HG02884 (cell line): ENCODE measurements at regions not wholly inside any gene's neighbourhood (a gene's known extent, or its start where the extent isn't known, plus 50 kb on each side); places are given as distances from the start of the nearest gene placed in this dataset.

Source experiments
- ATAC-seq: cut with Tn5 transposase; IDR thresholded peaks from one replicate; pipeline ENCODE4 v1.9.1; 2021; ENCODE audit warnings: mild to moderate bottlenecking, moderate library complexity; ENCODE audit not compliant: unreplicated experiment

DNA sequence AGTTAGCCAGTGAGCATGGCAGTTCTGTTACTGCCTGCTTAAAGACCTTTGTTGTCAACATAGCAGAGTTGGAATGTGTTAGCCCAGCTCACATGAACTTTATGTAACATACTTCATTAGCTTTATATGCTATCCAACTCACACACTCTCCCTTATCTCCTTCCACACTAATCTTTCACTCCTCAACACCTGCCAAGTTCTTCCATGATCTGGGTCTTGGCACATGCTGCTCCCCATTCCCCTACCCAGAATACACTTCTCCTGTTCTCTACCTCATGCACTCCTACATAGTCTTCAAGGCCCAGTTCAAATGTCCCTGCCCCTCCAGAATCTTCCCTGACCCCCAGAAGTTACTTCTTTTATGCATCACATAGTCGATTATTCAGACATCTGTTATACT, 179.3 kb downstream of the KATNAL1 start:
- ATAC-seq: no peak

GRCh38 chr13:30126903-30127428, 180.4 kb downstream of the KATNAL1 start:
- ATAC-seq: no peak

- ATAC-seq: no peak
Measured at GRCh38 chr13:30125422-30126073, 181.8 kb downstream of the KATNAL1 start.

GRCh38 chr13:30124131-30124768, 183.1 kb downstream of the KATNAL1 start:
- ATAC-seq: no peak

DNA sequence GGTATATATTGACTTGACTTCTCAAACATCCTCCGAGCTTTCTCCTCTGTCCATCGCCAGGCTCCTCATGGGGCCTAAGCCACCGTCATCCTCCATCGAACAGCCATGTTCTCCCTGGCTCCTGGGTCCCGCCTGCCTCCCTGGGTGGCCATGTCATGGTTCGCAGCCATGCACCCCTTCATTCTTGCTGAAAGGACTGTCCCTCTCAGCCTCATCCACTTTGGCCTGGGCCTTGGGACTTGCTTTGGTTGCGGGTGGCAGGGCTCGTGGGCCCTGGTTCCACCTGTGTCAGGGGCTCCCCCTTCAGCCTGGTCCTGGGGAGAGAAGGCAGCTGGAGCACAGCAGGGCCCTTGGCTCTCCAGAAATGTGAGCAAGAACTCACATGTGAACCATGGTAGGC, 183.8 kb downstream of the KATNAL1 start:
- ATAC-seq: no peak

DNA sequence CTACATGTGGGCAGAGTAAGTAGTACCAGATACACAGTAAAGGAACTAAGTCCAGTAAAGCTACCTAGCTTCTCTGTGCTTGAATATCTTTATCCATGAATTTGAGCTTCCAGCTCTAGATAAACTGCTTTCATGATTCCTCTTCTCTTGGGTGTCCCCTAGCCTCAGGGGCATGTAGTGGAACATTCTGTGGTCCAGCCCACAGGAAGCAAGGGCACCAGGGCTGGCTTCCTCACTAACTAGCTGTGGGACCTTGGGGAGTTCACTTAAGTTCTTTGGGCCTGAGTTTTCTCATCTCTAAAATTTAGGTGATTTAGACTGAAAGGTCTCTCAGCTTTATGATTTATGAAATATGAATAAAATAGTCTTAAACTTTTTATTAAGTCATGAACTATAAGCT, 185.7 kb downstream of the KATNAL1 start:
- no peak for ATAC-seq

DNA sequence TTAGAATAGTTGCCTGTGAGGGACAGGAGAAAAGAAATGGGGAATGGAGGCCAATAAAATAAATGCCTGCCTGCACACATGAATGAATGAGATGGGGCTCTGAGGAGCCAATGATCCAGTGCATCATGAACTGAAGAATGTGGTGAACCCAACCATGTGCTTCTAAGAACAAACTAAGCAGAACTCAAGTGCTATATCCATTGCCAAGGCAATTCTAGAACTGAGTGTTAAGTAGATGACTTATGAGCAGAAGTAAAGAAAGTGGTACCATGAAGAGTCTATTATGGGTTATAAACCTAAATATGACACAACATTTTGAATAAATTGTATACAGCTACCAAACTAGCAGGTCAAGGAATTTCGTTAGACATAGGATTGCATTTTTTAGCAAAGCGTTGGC, 186.1 kb downstream of the KATNAL1 start:
- ATAC-seq: no peak

- ATAC-seq: no peak
Measured at GRCh38 chr13:30120133-30120822, 187.1 kb downstream of the KATNAL1 start.

DNA sequence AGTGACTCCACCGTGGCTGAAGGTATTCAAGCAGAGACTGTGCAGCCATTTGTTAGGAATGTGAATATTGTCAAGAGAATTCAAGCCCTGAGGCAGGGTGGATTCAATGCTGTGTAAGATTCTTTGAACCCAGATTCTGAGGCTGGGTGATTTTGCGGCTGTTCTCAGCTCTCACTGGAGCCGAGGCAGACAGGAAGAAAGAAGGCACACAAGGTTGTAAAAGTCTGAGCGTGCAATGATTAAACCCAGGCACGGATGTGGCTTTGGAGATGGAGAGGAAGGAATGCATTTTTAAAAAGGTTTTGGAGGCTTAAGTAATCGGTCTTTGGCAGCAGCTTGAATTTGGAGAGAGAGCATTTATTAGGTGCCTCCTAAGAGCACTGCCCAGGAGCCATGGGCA, 187.9 kb downstream of the KATNAL1 start:
- ATAC-seq: no peak

GRCh38 chr13:30116379-30116778, 191.0 kb downstream of the KATNAL1 start:
- no peak for ATAC-seq

- ATAC-seq: no peak
Measured at GRCh38 chr13:30115257-30115600, 192.1 kb downstream of the KATNAL1 start.

- peak; percentile 76 for ATAC-seq
Measured at GRCh38 chr13:30114571-30115256, 192.6 kb downstream of the KATNAL1 start.

GRCh38 chr13:30113983-30114570, 193.3 kb downstream of the KATNAL1 start:
- ATAC-seq: no peak

DNA sequence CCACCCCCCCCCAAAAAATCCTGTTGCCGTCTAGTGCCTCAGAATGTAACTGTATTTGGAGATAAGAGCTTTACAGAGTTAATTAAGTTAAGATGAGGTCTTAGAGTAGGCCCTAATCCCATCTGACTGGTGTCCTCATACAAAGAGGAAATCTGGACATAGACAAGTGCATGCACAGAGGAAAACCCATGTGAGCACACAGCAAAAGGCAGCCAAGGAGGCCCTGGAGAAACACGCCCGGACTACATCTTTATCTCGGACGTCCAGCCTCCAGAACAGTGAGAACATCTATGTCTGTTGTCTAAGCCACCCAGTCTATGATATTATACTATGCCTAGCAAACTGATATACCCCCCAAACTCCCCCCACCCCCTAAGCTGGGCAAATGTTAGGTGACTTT, 193.8 kb downstream of the KATNAL1 start:
- ATAC-seq: no peak

DNA sequence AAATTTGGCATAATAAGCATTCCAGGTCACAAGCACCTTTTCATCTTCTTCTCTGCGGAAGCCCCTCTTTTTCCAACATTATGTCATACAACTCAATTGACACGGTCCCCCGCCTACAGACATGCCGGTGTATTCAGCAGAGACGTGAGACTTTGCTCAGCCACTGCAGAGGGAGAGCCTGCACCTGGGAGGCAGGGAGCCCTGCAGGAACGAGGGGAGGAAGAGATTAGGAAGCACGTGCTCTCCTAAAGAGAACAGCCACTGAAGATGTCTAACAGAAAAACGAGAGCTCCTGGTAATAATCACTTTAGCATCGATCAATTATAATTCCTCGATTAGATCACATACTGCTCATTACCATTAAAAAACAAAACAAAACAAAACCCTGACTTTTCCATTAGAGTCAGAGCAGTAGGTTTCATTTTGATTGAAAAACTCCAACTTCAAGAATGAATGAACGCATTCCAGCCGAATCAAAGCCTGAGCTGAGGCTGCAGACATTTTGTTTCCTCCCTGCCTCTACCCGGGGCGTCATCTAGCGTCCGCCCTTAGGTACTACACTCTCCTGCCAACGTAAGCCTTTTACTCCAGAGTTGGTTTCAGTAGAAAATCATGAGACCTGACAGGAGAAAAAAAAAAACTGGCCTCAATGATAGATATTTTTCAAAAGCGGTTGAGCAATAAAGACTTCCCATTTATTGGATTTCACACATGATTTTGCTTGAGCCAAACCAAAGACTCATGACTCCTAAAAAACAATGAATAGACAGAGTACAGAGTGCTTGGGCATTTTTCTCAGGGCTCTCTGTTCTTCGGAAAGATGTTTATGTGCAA, 194.5 kb downstream of the KATNAL1 start:
- peak; percentile 59 for ATAC-seq

DNA sequence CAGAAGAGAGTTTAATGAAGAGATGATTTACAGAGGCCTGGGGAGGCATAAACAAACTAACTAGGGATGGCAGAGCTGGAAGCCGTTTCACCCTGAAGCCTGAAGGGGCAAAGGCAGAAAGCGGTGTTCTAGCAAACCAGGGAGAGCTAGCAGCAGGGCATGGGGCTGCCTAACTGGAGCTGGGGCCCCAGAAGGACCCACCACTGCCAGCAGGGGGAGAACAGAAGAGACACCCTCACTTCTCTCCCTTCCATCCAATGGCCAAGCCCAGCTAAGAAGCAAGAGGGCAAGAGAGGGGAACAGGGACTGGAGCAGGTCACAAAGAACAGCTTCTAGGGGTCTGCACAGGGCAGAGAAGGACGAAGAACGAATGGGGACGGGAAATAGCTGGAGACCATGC, 195.5 kb downstream of the KATNAL1 start:
- no peak for ATAC-seq

GRCh38 chr13:30110301-30111070, 196.9 kb downstream of the KATNAL1 start:
- ATAC-seq: no peak

- no peak for ATAC-seq
Measured at GRCh38 chr13:30109471-30110135, 197.7 kb downstream of the KATNAL1 start.

GRCh38 chr13:30108913-30109237, 198.5 kb downstream of the KATNAL1 start:
- ATAC-seq: no peak
